ENCODE measurements at regions not wholly inside any gene's neighbourhood (a gene's known extent, or its start where the extent isn't known, plus 50 kb on each side); places are given as distances from the start of the nearest gene placed in this dataset.

DNA sequence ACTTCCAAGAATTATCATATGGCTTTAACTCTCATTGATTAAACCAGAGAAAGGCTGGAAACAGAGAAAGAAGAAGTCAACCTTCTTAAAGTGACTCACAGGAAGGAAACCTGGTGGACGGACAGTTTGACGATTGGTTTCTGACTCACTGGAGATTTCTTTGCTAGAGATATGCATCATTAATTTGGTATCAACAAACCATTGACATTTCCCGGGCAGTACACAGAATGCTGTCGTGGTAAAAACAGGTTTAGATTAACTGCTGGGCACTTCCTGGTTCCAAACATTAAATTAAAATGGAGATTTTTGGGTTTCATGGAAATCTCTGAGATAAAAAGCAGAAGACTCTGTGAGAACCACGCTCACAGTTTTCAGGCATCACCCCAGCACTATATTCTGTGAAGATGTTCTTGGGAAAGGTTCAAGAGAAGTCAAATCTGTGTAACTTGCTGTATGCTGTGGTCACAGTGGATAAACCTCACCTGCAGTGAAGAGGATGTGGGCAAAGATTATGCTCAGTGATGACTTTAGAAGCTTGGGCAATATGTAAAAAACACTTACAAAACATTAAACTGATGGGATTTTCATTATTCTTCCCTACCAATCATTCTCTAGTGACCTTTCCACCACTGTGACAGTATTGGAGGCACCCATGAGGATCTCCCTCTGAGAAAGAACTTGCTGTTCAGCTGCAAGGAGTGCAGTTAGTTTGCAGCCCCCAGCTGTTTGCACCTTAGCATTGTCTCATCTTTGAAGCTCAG is 61.1 kb upstream of the CD44 start:
- intact Hi-C loops (cut with micrococcal nuclease): loop anchor here (1.0 to 10.0 kb wide), 9 partner anchors 19 to 257 kb away; partner anchors contain the start of gene CD44
- Mint-ChIP-seq H3K27ac (peak overlapping the region; percentile 96), H3K27me3 (no peaks in the 10 kb centered on the region), H3K4me1 (peaks cover 81% of the 10 kb centered on the region), H3K9me3 (ENCODE audit: insufficient read depth) (no peaks in the 10 kb centered on the region), H3K4me3 (peak overlapping the region; percentile 78)
- peak; percentile 87 for DNase-seq
- Histone ChIP-seq H2AFZ (ENCODE audit: insufficient read depth, low read depth, low read length, poor library complexity, severe bottlenecking) (peak overlapping the region; percentile 17), H4K20me1 (ENCODE audit: control insufficient read depth, insufficient read depth, low read length, poor library complexity, severe bottlenecking) (no peaks in the 10 kb centered on the region), H3K4me3 (ENCODE audit: control extremely low read depth in 1 of 5, extremely low read depth in 1 of 5, insufficient read depth in 1 of 5, low read depth in 2 of 5, low read length in 4 of 5) (peak overlapping the region in 3 of 5 experiments; percentile 18 to 40 (median 20)), H3K4me1 (ENCODE audit: control insufficient read depth in 2 of 2, insufficient read depth in 2 of 2, low read length in 2 of 2) (peaks cover 64 to 66% of the 10 kb centered on the region in 2 donors), H3K4me2 (replicated peaks; ENCODE audit: low read depth, low read length, poor library complexity, severe bottlenecking) (peak overlapping the region; percentile 71), H3K9me3 (ENCODE audit: control extremely low read depth in 1 of 3, control insufficient read depth in 2 of 3, insufficient read depth in 1 of 3, low read length in 2 of 3) (no peaks in the 10 kb centered on the region), H3K79me2 (ENCODE audit: control insufficient read depth, insufficient read depth, low read length) (no peaks in the 10 kb centered on the region), H3K27ac (ENCODE audit: low read length in 2 of 2) (peak overlapping the region; percentile 89 to 92), H3K36me3 (replicated peaks in 1 of 2; ENCODE audit: control extremely low read depth in 1 of 2, control insufficient read depth in 1 of 2, extremely low read depth in 1 of 2, insufficient read depth in 2 of 2, low read length in 1 of 2) (no peaks in the 10 kb centered on the region), H3K9ac (ENCODE audit: low read length) (peak overlapping the region; percentile 48), H3K27me3 (replicated peaks in 1 of 4; ENCODE audit: control extremely low read depth in 1 of 4, control insufficient read depth in 3 of 4, insufficient read depth in 4 of 4, low read length in 3 of 4) (no peaks in the 10 kb centered on the region)
- ATAC-seq (ENCODE audit: low read depth): peak; percentile 66
- TF ChIP-seq, protein P1, sequence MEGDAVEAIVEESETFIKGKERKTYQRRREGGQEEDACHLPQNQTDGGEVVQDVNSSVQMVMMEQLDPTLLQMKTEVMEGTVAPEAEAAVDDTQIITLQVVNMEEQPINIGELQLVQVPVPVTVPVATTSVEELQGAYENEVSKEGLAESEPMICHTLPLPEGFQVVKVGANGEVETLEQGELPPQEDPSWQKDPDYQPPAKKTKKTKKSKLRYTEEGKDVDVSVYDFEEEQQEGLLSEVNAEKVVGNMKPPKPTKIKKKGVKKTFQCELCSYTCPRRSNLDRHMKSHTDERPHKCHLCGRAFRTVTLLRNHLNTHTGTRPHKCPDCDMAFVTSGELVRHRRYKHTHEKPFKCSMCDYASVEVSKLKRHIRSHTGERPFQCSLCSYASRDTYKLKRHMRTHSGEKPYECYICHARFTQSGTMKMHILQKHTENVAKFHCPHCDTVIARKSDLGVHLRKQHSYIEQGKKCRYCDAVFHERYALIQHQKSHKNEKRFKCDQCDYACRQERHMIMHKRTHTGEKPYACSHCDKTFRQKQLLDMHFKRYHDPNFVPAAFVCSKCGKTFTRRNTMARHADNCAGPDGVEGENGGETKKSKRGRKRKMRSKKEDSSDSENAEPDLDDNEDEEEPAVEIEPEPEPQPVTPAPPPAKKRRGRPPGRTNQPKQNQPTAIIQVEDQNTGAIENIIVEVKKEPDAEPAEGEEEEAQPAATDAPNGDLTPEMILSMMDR (IDR thresholded peaks at IDR 0.05): no peak
- no peak for TF ChIP-seq EZH2 (IDR thresholded peaks at IDR 0.05; ENCODE audit: borderline replicate concordance, insufficient read depth, low read depth, low read length, poor library complexity, severe bottlenecking)
- 0% methylated on average over 1 of the region's 5 CpGs for WGBS (ENCODE audit: insufficient coverage)
- ChIA-PET POLR2A (interaction anchor here (0.6 to 1.6 kb wide), 9 partner anchors 20 to 89 kb away, joined by 3 to 12 read pairs (median 4); partner anchors contain the start of gene CD44), CTCF (interaction anchor here (0.5 to 1.5 kb wide), 16 partner anchors 11 to 228 kb away, joined by 3 to 13 read pairs (median 3); no protein-coding TSS in a partner anchor)

DNA sequence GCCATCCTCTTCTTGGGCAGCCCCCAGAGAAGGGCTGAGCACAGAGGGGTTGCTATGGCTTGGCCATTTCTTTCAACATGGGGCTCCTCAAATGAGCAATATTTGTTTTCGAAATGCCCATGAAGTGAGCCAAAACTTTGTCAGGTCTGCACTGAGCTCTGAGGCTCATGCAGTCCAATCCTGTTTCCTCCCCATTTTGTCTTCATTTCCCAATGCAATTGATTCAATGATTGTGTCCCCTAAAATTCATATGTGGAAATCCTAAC is 60.6 kb upstream of the CD44 start:
- H3K36me3 ChIP-seq (replicated peaks in 1 of 2; ENCODE audit: control extremely low read depth in 1 of 2, control insufficient read depth in 1 of 2, extremely low read depth in 1 of 2, insufficient read depth in 2 of 2, low read length in 1 of 2): no peaks in the 10 kb centered on the region
- H3K4me1 ChIP-seq (ENCODE audit: control insufficient read depth in 2 of 2, insufficient read depth in 2 of 2, low read length in 2 of 2): peaks cover 68 to 71% of the 10 kb centered on the region in 2 donors
- TF ChIP-seq, protein P1 (IDR thresholded peaks at IDR 0.05): no peak
- TF ChIP-seq EZH2 (IDR thresholded peaks at IDR 0.05; ENCODE audit: borderline replicate concordance, insufficient read depth, low read depth, low read length, poor library complexity, severe bottlenecking): no peak
- no peak for DNase-seq
- peak overlapping the region; percentile 71 for H3K4me2 ChIP-seq (replicated peaks; ENCODE audit: low read depth, low read length, poor library complexity, severe bottlenecking)
- intact Hi-C loops (cut with micrococcal nuclease): loop anchor here (1.0 to 10.0 kb wide), 4 partner anchors 38 to 256 kb away; no protein-coding TSS in a partner anchor
- WGBS (ENCODE audit: insufficient coverage): 83% methylated on average over 1 of the region's 1 CpG
- Mint-ChIP-seq H3K9me3 (ENCODE audit: insufficient read depth) (no peaks in the 10 kb centered on the region), H3K4me3 (peak overlapping the region; percentile 78), H3K4me1 (peaks cover 84% of the 10 kb centered on the region), H3K27ac (peak overlapping the region; percentile 96), H3K27me3 (no peaks in the 10 kb centered on the region)
- no peak overlapping the region for H2AFZ ChIP-seq (ENCODE audit: insufficient read depth, low read depth, low read length, poor library complexity, severe bottlenecking)
- peak overlapping the region; percentile 89 to 92 for H3K27ac ChIP-seq (ENCODE audit: low read length in 2 of 2)
- H3K9ac ChIP-seq (ENCODE audit: low read length): peak overlapping the region; percentile 48
- peak overlapping the region in 2 of 5 experiments; percentile 20 to 40 for H3K4me3 ChIP-seq (ENCODE audit: control extremely low read depth in 1 of 5, extremely low read depth in 1 of 5, insufficient read depth in 1 of 5, low read depth in 2 of 5, low read length in 4 of 5)
- ATAC-seq (ENCODE audit: low read depth): no peak
- no peaks in the 10 kb centered on the region for H4K20me1 ChIP-seq (ENCODE audit: control insufficient read depth, insufficient read depth, low read length, poor library complexity, severe bottlenecking)
- POLR2A ChIA-PET: interaction anchor here (0.6 to 1.6 kb wide), 9 partner anchors 20 to 89 kb away, joined by 3 to 12 read pairs (median 4); partner anchors contain the start of gene CD44
- no peaks in the 10 kb centered on the region for H3K27me3 ChIP-seq (replicated peaks in 1 of 4; ENCODE audit: control extremely low read depth in 1 of 4, control insufficient read depth in 3 of 4, insufficient read depth in 4 of 4, low read length in 3 of 4)
- H3K9me3 ChIP-seq (ENCODE audit: control extremely low read depth in 1 of 3, control insufficient read depth in 2 of 3, insufficient read depth in 1 of 3, low read length in 2 of 3): no peaks in the 10 kb centered on the region
- CTCF ChIA-PET: interaction anchor here (0.5 to 1.5 kb wide), 16 partner anchors 11 to 227 kb away, joined by 3 to 13 read pairs (median 3); no protein-coding TSS in a partner anchor
- H3K79me2 ChIP-seq (ENCODE audit: control insufficient read depth, insufficient read depth, low read length): no peaks in the 10 kb centered on the region
